ENCODE measurements at regions not wholly inside any gene's neighbourhood (a gene's known extent, or its start where the extent isn't known, plus 50 kb on each side); places are given as distances from the start of the nearest gene placed in this dataset.
"Not testable (repeated sequence)": the region's sequence is repeated elsewhere in the genome, so short reads cannot be mapped to it uniquely, and the experiment has no call there.

GRCh38 chr3:140870351-140870750, 71.3 kb upstream of the SLC25A36 start:
- no peak for DNase-seq (ENCODE audit: low spot score)

GRCh38 chr3:140871022-140871421, 70.6 kb upstream of the SLC25A36 start:
- DNase-seq (ENCODE audit: low spot score), result no peak

GRCh38 chr3:140872165-140872564, 69.5 kb upstream of the SLC25A36 start:
- peak; percentile 41 for DNase-seq (ENCODE audit: low spot score)

GRCh38 chr3:140883428-140884040, 58.1 kb upstream of the SLC25A36 start:
- DNase-seq (ENCODE audit: low spot score), result no peak

DNA sequence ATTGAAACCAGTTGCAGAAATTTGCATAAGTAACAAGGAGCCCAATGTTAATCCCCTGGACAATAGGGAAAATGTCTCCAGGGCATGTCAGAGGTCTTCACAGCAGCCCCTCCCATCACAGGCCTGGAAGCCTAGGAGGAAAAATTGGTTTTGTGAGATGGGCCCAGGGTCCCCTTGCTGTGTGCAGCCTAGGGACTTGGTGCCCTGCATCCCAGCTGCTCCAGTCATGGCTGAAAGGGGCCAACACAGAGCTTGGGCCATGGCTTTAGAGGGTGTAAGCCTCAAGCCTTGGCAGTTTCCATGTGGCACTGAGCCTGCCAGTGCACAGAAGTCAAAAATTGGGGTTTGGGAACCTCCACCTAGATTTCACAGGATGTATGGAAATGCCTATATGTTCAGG, 55.9 kb upstream of the SLC25A36 start:
- DNase-seq (ENCODE audit: low spot score), result not testable (repeated sequence)

Data from NAMALWA (cell line).